HTR-8/SVneo (cell line): ENCODE measurements at regions not wholly inside any gene's neighbourhood (a gene's known extent, or its start where the extent isn't known, plus 50 kb on each side); places are given as distances from the start of the nearest gene placed in this dataset.

ENCODE experiments used
- DNase-seq: peaks from one replicate; pipeline ENCODE4 v3.0.0; 2011; ENCODE audit warnings: low spot score, mixed read lengths; ENCODE audit not compliant: insufficient read length
- FAIRE-seq: peaks from 2 replicates; lab custom pipeline; 2011; peaks lifted over from hg19 to GRCh38; lab: Jason Lieb, UNC

DNA sequence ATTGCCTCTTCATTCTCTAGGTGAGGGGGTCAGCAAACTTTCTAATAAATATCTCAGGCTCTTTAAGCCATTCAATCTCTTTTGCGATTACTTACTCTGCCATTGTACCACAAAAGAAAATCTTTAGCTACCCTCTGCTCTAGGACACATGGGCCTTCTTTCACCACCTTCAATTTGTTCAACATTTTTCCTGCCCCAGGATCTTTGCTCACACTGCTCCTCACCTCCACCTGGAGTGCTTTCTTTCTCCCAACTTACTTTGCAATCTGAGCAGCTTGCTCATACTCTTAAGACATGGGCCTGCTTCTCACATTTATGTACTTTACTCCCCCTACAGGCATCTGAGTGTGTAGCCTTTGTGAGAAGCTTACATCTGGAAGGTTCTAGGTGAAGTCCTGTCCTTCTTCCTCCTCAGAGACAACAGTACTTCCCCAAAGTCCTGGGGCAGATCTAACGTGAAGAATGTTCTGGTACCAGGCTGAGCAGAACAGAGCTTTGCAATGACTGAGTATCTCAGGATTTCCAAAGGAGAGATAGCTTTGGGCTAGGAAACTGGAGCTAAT is 55.0 kb upstream of the PRDM5 start:
- FAIRE-seq: no peak
- DNase-seq: peak; percentile 8

- no peak for FAIRE-seq
Measured at GRCh38 chr4:120973207-120973606, 50.7 kb upstream of the PRDM5 start.

More at GRCh38 chr4:120973207-120973606, 50.7 kb upstream of the PRDM5 start:
- DNase-seq: no peak
